T-helper 2 cell treated with Interferon-gamma antibody and Interleukin-4, amounts not matched to agents 100 ng/mL and 5 ng/mL, for 36 hours (primary cell): ENCODE measurements at regions not wholly inside any gene's neighbourhood (a gene's known extent, or its start where the extent isn't known, plus 50 kb on each side); places are given as distances from the start of the nearest gene placed in this dataset.

Experiments used
- intact Hi-C: fragments of 100-400 bp; cut with micrococcal nuclease; formaldehyde crosslinking; loops from one replicate; pipeline ENCODE4 v1.15.1; 2023

DNA sequence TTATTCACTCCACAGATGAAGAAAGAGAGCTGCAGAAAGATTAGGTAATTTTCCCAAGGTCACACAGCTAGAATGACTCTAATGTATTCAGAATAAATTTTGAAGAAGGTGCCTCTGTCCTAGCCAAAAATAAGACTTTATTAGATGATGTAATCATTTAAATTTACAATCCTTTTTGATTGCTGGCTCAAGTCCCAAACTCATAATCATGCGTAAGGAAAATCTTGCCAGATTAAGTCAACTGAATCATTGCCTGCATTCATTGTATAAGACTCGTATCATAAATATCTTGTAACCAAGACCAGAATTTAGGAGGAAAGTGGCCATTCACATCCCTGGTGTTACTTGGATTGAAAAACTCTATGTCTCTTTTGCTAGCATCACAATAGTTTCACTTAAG is 53.1 kb upstream of the STK39 start:
- intact Hi-C loops = no loop called here

DNA sequence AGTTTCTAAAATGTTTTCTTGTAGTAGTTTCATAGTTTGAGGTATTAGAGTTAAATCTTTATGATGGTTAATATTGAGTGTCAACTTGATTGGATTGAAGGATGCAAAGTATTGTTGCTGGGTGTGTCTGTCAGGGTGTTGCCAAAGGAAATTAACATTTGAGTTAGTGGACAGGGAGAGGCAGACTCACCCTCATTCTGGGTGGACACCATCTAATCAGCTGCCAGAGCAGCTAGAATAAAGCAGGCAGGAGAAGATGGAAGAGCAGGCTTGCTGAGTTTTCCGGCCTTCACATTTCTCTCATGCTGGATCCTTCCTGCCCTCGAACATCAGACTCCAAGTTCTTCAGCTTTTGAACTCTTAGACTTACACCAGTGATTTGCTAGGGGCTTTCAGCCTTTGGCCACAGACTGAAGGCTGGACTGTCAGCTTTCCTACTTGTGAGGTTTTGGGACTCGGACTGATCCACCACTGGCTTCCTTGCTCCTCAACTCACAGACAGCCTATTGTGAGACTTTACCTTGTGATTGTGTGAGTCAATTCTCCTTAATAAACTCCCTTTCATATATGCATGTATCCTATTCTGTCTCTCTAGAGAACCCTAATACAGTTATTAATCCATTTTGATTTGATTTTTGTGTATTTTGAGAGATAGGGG is 56.8 kb upstream of the STK39 start:
- intact Hi-C loops = no loop called here

DNA sequence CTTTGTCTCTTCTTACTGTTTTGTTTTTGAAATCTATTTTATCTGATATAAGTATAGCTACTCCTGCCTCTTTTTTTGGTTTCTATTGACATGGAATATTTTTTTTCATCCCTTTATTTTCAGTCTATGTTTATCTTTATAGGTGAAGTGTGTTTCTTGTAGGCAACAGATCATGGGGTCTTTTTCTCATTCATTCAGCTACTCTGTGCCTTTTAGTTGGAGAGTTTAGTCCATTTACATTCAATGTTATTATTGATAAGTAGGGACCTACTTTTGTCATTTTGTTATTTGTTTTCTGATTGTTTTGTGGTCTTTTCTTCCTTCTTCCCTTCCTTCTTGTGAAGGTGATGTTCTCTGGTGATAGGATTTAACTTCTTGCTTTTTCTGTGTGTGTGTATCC is 60.0 kb upstream of the STK39 start:
- intact Hi-C loops = no loop called here

DNA sequence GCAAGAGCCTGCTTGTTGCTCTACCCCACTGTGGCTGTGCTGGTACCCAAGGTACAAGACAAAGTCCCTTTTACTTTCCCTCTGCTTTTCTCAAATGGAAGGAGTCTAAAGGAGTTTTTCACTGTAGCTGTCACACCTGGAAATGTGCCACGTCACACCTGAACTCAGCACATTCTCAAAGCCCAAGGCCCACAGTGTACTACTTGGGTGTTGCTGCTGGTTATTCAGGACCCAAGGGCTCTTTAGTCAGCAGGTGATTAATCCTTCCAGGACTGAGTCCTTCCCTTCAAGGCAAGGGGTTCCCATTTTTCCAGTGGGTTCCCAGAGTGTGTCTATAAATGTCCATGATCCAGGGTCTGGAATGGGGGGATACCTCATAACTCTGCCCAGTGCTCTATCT is 63.2 kb upstream of the STK39 start:
- intact Hi-C loops = no loop called here

DNA sequence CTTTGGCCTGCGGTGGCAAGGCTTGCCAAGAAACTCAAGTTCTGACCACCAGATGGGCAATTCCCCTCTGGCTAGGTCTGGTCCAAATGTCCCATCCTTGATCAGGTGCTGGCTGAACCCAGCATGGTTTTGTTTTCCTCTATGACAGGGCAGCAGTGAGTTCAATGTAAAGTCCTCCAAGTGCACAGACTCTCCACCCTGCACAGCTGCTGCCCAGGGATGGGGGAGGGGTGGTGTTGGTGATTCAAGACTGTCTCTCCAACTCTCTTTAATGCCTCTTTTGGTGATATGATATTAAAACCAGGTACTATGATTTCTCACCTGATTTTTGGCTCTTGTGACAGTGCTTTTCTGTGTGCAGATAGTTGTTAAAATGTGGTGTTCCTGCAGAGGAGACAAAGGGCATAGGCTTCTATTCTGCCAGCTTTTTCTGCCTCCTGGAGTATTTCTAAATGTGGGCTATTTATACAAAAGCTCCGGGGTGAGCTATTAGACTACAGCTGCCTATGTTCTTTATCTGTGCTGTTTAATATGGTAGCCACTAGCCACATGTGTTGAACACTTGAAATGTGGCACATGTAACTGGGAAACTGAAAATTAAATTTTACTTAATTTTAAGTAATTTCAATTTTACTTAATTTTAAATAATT is 64.0 kb upstream of the STK39 start:
- intact Hi-C loops = no loop called here

DNA sequence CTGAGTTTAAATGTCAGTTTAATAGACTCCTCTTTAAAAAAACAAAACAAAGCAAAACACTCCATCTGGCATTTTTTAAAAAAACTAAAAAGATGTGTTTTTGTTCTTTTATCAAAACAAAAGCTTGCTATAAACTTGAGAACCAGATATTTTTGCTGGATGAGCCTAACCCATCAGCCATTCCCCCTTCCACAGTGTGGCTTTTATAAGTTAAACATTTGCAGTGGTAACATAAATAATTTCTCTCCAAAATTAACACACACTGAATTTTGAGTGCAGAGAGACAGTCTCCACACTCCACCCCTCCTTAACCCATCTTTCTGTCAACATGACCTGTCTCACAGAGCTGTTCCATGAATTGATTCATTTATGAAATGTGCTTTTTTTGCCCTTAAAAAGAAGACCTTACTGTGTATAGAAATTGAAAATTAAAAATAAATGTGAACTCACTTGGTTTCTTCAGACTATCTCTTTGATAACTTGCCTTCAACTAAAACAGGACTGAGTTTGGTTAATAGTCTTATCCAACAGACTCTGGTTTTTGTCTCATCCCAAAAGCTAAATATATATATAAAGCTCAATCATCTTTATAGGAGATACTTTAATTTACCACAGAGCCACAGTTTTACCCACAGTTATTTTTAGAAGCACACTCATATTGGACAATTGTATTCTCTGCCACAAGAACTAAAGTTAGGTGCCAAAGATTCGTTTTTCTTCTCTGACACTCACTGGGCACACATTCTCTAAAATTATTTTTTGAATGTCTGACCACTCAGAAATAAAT is 64.8 kb upstream of the STK39 start:
- intact Hi-C loops = no loop called here

DNA sequence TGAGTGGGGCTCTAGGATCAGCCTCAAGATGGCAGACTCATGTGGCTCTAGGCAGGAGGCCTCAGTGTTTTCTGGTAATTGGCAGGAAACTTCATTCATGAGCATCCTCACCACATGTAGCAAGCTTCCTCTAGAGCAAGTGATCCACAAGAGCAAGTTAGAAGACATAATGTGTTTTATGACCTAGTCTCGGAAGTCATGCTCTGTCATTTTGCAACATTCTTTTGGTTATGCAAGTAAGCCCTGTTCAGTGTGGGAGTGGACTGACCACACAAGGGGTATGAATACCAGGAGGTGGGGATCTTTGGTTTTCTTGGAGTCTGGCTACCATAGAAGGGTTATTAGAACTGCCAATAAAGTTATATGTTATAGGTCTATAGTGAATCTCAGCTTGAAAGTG is 66.8 kb upstream of the STK39 start:
- intact Hi-C loops = no loop called here

DNA sequence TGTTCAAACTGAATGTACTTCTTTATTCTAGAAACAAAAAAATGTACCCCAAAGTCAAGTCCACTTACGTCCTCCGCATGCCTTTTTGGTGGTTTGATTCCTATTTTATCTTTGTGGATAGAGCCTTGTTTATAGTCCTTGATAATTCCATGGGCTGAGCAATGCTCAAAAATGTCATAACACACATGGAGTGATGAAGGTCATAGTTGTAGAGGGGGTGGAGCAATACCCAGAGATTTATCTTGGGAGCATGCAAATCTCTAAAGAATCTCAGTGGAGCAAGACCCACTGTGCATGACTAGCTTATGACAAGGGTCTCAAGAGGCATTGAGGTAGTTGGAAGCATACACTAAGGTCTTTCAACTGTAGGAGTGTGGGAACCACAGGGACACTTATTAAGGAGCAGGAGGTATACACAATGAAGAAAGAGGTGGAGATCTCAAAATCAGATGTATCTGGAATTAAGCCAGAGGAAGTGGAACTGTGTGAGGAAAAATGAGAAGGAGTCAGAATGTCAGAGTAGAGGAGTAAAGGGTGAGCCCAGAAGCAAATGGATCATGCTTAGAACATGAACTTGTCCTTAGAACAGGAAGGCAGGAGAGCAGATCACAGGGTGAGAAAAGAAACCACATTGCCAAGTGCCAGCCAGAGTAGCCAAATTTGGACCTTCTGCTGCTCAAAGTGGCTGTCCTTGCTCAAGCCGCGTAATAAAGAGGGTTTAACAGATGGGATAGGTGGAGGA is 68.1 kb upstream of the STK39 start:
- intact Hi-C loops = no loop called here

DNA sequence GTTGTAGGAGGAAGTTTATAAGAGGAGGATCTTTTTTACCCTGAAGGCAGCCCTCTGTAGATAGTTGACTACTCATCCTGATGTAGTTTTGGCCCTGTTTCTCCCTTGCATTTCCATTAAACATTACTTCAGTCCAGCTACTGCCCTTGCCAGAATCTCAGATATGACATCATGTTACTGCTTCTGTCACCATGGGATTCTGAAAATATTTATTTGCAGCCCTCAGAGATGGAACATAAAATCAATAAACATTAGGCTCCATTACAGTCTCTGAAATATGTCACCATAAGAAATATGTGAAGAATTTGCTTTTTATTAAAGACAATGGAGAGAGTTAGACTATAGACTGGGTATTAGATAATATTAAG is 68.7 kb upstream of the STK39 start:
- intact Hi-C loops = no loop called here

DNA sequence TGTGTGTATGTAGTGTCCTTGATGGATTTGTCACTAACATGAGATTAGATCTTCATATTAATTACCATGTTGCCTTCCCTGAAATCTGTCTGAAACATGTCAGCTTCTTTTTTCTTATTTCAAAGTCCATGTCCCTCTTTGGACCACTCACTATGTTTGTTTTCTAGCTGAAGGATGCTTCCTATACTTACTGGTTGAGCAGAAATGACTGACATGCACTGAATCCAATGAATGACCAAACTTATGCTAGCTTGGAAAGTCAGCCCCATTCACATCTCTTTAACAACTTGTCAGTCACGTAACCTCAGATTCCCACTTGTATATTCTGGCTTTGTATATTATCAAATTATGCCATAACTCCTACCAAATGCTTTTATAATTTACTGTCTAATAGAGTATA is 69.9 kb upstream of the STK39 start:
- intact Hi-C loops = no loop called here

DNA sequence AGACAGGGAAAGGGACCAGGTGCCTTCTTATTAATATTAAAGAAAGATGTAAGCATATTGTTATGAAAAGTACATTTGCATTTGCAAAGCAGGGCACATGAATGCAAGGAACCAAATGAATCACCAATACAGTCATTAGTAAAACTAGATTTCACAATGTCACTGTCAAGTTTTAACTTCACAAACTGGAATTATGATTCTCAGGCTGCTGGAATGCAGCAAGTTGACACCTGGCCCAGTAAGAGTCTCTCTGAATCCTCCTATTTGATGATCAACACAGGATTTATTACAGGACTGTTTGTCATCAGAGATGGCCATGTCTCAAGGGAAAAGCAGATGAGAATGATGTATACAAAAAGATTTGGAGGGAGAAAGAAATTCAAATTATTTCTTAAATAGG is 72.9 kb upstream of the STK39 start:
- intact Hi-C loops = no loop called here

DNA sequence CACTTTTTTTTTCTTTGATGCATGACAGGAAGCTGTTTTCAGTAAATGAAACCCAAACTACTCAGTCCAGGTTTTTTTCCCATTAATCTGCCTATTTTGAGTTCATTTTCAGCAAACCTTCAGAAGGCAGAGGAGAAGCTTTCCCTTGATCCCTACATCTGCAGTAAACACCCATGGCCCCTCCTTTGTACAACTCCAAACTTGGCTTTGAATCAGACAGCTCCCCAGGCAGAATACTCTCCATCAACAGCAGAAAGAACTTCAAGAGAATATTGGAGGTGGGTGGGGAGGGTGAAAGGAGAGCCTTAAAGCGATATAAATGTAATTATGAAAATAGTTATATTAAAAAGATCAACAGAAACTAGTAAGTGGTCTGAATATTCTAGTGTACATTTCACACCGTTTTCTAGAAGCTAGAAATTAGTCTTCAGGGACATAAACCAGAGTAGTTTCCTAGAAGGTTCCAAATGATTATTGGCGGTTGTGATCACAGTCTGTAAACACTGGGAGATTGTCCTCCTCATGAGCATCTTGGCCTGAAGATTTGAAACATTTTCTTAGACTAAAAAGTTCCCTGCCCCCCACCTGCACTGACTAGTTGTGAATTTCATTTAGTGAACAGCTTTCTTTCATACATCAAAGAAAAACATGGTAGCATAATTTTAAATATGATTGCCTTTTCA is 75.1 kb upstream of the STK39 start:
- intact Hi-C loops = no loop called here

DNA sequence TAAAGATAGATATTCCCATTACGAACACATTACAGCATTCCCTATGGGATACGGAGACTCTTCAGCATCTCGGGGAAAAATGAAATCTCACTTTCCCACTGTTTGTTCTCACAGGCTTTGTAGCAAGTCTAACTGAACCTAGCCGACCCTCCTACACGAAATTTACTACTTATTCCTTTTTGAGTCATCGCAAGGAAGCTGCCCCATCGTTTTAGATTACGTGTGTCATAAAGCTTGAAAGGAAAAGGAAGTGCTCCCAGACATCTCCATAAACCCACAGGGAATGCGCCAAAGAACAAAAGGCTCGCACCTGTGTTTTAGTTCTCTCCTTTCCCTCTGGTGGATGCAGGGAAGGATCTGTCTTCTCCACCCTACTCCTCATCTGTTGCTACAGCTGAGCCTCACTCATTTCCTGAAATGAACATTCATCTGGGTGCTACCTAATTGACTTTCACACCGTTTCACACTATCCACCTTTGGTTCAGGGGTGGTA is 76.2 kb upstream of the STK39 start:
- intact Hi-C loops = no loop called here

DNA sequence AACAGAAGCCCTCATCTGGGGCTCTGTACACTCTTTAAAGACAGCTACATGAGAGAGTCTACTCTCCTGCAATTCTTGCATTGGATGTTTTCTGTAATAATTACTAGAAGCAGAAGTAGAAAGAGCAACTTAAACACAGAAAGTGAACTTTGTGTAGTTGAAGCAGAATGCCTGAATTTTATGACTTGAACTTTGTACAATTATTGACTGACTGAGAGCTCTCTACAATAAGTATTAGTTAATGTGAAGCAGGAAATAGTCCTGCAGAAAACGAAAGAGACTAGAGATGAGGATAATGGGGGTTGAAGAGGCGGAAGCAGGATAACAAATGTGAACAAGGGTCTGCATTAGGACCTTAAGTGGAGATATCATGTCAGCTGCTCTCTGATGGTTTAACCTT is 79.2 kb upstream of the STK39 start:
- intact Hi-C loops = no loop called here

DNA sequence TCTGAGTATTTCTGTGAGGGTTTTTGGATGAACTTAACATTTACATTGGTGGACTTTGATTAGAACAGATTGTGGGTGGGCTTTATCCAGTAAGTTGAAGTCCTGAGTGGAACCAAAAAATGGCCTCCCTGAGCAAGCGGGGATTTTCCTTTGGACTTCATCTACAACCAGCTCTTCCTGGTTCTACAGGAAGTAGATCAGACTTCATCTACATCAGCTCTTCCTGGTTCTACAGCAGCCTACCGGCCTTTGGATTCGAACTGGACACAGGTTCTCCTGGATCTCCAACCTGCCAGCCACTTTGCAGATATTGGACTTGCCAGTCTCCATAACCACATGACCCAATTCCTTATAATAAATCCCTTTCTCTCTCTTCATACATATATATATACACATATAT is 79.9 kb upstream of the STK39 start:
- intact Hi-C loops = no loop called here

DNA sequence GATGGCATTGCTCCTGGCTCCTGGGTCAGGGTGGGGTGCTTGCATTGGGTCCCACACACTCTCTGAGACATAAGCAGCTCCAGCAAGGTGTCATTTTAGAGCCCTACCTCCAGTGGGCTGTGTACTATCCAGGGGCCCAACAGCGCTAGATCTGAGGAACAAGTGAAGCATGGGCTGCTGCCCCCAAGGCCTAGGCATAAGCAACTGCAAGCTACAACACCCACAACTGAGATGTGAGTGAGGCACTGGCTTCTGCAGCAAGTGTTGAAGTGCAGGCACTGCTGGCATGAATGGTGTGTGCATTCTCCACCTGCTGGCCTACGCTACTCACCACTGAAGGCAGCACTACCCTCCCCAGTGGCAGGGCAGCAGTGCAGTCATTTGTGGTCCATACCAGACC is 81.0 kb upstream of the STK39 start:
- intact Hi-C loops = no loop called here

DNA sequence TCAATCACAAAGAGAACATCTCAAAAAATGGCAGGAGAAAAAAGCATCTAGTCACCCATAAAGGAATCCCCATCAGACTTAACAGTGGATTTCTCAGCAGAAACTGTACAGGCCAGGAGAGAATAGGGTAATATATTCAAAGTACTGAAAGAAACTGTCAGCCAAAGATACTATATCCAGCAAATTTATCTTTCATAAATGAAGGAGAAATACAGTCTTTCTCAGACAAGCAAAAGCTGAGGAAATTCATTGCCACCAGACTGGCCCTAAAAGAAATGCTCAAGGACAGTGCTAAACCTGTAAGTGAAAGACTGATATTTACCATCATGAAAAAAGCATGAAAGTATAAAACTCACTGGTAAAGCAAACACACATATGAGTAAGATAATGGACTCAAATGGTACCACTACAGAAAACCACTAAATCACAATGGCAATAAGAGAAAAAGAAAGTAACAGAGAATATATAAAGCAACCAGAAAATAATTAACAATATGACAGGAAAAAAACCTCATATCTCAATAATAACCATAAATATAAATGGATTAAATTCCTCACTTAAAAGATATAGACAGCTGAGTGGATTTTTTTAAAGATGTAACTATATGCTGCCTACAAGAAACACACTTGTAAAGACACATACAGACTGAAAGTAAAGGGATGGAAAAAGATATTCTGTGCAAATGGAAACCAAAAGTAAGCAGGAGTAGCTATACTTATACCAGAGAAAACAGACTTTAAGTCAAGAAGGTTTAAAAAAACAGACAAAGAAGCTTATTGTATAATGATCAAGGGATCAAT is 83.4 kb upstream of the STK39 start:
- intact Hi-C loops = no loop called here

DNA sequence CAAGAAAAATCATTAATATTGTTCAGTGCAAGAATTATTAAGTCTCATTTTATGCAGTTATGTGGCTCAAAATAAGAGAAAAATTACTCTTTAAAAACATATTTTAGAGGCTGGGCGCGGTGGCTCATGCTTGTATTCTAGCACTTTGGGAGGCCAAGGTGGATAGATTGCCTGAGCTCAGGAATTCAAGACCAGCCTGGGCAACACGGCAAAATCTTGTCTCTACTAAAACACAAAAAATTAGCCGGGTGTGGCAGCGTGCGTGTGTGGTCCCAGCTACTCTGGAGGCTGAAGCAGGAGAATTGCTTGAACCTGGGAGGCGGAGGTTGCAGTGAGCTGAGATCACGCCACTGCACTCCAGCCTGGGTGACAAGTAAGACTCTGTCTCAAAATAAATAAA is 87.9 kb upstream of the STK39 start:
- intact Hi-C loops = loop anchor here (5.0 kb wide), 1 partner anchor 168 kb away; no protein-coding TSS in a partner anchor

DNA sequence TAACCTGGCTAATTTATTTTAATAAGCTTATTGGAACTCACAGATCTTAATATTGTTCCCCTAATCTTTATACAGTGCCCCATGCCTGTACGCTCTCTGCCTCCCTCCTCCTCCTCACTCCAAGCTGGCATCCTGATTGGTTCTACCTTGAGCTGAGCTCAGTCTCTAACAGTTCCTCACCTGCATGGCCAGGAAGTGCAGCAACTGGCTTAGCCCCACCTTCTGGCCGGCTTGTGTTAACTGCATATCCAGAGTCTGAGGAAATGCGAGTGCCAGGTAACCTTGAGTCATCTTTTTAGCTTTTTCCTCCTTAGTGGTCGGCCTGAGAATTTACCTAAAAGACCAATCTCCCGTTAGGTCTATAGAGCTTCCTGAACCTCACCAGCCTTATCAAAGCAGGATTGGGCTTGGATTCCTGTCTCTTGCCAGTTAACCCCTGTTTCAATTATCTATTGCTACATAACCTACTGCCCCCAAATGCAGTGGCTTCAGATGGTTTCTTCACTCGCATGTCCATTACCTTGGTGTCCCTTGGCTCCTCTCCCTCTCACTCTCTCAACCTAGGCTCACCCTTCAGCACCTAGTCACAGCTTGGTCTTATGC is 89.5 kb upstream of the STK39 start:
- intact Hi-C loops = loop anchor here (1.0 to 5.0 kb wide), 2 partner anchors 170 to 201 kb away; no protein-coding TSS in a partner anchor

DNA sequence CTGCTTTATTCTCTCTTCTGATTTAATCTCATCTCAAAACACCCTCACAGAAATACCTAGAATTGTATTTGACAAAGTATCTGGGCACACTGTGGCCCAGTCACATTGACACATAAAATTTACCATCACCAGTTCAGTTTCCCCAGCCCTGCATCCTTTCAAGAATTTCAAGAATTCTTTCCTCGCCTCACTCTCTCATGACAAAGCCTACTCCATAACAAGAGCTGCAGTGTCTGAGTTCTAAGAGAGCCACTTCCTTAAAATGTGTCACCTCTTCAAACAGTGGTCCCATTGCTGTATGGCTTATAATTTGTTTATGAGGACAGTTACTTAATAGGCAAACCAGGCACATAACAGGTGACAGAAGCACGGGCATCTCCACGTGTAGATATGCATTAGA is 90.9 kb upstream of the STK39 start:
- intact Hi-C loops = loop anchor here (5.0 kb wide), 1 partner anchor 171 kb away; no protein-coding TSS in a partner anchor
